RWPE1 (cell line): ENCODE measurements at regions not wholly inside any gene's neighbourhood (a gene's known extent, or its start where the extent isn't known, plus 50 kb on each side); places are given as distances from the start of the nearest gene placed in this dataset.

Source experiments
- CTCF ChIA-PET: fragments of 350-600 bp; sonication (Branson Sonifier 250); formaldehyde crosslinking; extraction: SDS; loops from one replicate; lab custom pipeline; 2021; lab: Yijun Ruan, JAX
- POLR2A ChIA-PET: fragments of 400-600 bp; formaldehyde crosslinking; extraction: SDS; loops from one replicate; lab custom pipeline; 2020; ENCODE audit warnings: antibody characterized with exemption; ENCODE audit not compliant: low non-redundant PET; lab: Yijun Ruan, JAX
- DNase-seq: peaks from one replicate; pipeline ENCODE4 v3.0.0; 2012; ENCODE audit warnings: low spot score
- H3K27ac ChIP-seq: fragments of 450-650 bp; 2 replicates; pipeline ENCODE4 v1.5.1; 2017
- CTCF ChIP-seq: fragments of 450-650 bp; conservative IDR thresholded peaks from 2 replicates; pipeline ENCODE4 v1.5.1; 2017; ENCODE audit warnings: low read depth, mild to moderate bottlenecking

GRCh38 chr10:71135236-71135635, 77.1 kb upstream of the UNC5B start:
- ChIA-PET CTCF (no interaction called here), POLR2A (no interaction called here)
- no peak for TF ChIP-seq CTCF
- no peak overlapping the region for H3K27ac ChIP-seq
- no peak for DNase-seq

GRCh38 chr10:71136036-71136721, 76.2 kb upstream of the UNC5B start:
- no peak overlapping the region for H3K27ac ChIP-seq
- ChIA-PET CTCF (no interaction called here), POLR2A (no interaction called here)
- no peak for DNase-seq
- no peak for TF ChIP-seq CTCF

- ChIA-PET POLR2A (no interaction called here), CTCF (interaction anchor here (0.7 kb wide), 1 partner anchor 211 kb away, joined by 6 read pairs; no protein-coding TSS in a partner anchor)
- H3K27ac ChIP-seq = no peak overlapping the region
- no peak for DNase-seq
- no peak for TF ChIP-seq CTCF
Observed at GRCh38 chr10:71137701-71138100, 74.7 kb upstream of the UNC5B start.

GRCh38 chr10:71138166-71138830, 74.1 kb upstream of the UNC5B start:
- DNase-seq = no peak
- TF ChIP-seq CTCF = no peak
- H3K27ac ChIP-seq = no peak overlapping the region
- POLR2A ChIA-PET = no interaction called here
- CTCF ChIA-PET = no interaction called here

- POLR2A ChIA-PET = no interaction called here
- H3K27ac ChIP-seq = no peak overlapping the region
- CTCF ChIA-PET = no interaction called here
- TF ChIP-seq CTCF = no peak
- DNase-seq = no peak
Observed at GRCh38 chr10:71141528-71141927, 70.8 kb upstream of the UNC5B start.

GRCh38 chr10:71143170-71143569, 69.2 kb upstream of the UNC5B start:
- TF ChIP-seq CTCF = no peak
- ChIA-PET CTCF (interaction anchor here (0.7 kb wide), 1 partner anchor 13 kb away, joined by 3 read pairs; no protein-coding TSS in a partner anchor), POLR2A (interaction anchor here (0.6 kb wide), 1 partner anchor 47 kb away, joined by 6 read pairs; no protein-coding TSS in a partner anchor)
- no peak for DNase-seq
- H3K27ac ChIP-seq = no peak overlapping the region
